ENCODE measurements at regions not wholly inside any gene's neighbourhood (a gene's known extent, or its start where the extent isn't known, plus 50 kb on each side); places are given as distances from the start of the nearest gene placed in this dataset.
"Not testable (repeated sequence)": the region's sequence is repeated elsewhere in the genome, so short reads cannot be mapped to it uniquely, and the experiment has no call there.

DNA sequence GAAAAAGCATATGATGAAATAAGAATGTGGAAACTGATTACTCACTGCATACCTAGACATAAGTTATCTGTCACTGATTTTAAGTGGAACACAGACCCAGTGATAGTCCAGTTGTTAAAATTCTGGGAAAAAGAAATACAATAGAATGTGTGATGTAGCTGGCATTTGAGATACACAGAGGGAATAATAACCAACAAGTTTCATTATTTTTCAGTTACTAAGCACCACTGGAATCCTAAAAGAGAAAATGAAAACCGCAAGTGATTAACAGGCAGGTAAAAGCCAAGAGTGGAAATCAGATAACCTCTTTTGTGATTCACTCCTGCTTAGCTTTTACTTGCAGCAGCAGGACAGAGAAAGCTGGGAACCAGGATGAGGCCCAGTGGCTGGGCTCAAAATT is 994.0 kb upstream of the SEMA6A start:
- no peak overlapping the region for H3K4me3 ChIP-seq (ENCODE audit: low read depth in 1 of 2, low read length in 2 of 2)
- no peaks in the 10 kb centered on the region for H3K9me3 ChIP-seq (ENCODE audit: control insufficient read depth in 2 of 2, insufficient read depth in 1 of 2, low read depth in 1 of 2, low read length in 1 of 2)
- no peak overlapping the region for H3K27ac ChIP-seq (ENCODE audit: low read depth in 2 of 2, low read length in 1 of 2)
- H3K4me1 ChIP-seq (ENCODE audit: control insufficient read depth in 2 of 2, insufficient read depth in 2 of 2, low read length in 1 of 2) = no peaks in the 10 kb centered on the region
- H3K27me3 ChIP-seq (ENCODE audit: control insufficient read depth in 1 of 2, insufficient read depth in 2 of 2, low read length in 2 of 2) = no peaks in the 10 kb centered on the region
- H3K36me3 ChIP-seq (ENCODE audit: control insufficient read depth in 2 of 2, insufficient read depth in 2 of 2, low read length in 1 of 2) = no peaks in the 10 kb centered on the region
- WGBS, 2 donors = 75 to 88% methylated on average over 1 of the region's 1 CpG

DNA sequence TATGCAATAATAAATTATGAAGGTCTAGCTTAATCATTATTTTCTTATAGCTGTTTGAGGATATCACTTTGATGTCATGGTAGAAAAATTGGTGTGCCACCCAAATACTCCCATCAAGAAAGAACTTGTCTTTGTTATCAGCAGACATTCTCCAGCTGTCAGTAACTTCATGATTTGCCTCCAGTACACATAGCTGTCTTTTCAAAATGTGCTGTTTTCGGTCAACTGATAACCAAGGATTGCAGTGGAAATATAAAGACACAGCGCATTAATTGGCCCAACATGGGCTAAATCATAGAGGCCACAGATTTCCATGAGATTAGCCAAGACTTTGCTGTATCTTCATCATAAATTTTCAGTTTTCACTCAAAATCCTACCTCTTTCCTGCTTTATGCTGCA is 993.5 kb upstream of the SEMA6A start:
- H3K27me3 ChIP-seq (ENCODE audit: control insufficient read depth in 1 of 2, insufficient read depth in 2 of 2, low read length in 2 of 2) = no peaks in the 10 kb centered on the region
- H3K4me1 ChIP-seq (ENCODE audit: control insufficient read depth in 2 of 2, insufficient read depth in 2 of 2, low read length in 1 of 2) = no peaks in the 10 kb centered on the region
- H3K9me3 ChIP-seq (ENCODE audit: control insufficient read depth in 2 of 2, insufficient read depth in 1 of 2, low read depth in 1 of 2, low read length in 1 of 2) = no peaks in the 10 kb centered on the region
- no peaks in the 10 kb centered on the region for H3K36me3 ChIP-seq (ENCODE audit: control insufficient read depth in 2 of 2, insufficient read depth in 2 of 2, low read length in 1 of 2)
- 91 to 97% methylated on average over 2 of the region's 2 CpGs for WGBS, 2 donors
- H3K4me3 ChIP-seq (ENCODE audit: low read depth in 1 of 2, low read length in 2 of 2) = no peak overlapping the region
- no peak overlapping the region for H3K27ac ChIP-seq (ENCODE audit: low read depth in 2 of 2, low read length in 1 of 2)

DNA sequence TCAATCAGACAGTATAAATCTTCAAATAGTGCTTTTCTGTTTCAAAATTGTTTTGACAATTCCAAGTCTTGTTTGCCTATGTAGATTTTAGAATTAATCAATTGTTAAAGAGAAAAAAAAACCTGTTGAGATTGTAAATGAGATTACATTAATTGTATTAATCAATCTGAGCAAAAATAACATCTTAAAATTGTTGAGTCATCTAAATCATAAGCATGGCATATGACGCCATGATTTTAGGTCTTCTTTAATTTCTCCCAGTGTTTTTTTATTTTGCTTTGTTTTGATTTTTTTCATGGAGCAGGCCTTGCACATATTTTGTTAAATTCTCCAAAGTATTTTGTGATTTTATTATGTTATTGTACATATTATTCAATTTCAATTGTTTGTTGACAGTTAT is 988.0 kb upstream of the SEMA6A start:
- Histone ChIP-seq H3K27ac (ENCODE audit: low read depth in 2 of 2, low read length in 1 of 2) (no peak overlapping the region), H3K4me3 (ENCODE audit: low read depth in 1 of 2, low read length in 2 of 2) (no peak overlapping the region)
- 94 to 95% methylated on average over 1 of the region's 1 CpG for WGBS, 2 donors

DNA sequence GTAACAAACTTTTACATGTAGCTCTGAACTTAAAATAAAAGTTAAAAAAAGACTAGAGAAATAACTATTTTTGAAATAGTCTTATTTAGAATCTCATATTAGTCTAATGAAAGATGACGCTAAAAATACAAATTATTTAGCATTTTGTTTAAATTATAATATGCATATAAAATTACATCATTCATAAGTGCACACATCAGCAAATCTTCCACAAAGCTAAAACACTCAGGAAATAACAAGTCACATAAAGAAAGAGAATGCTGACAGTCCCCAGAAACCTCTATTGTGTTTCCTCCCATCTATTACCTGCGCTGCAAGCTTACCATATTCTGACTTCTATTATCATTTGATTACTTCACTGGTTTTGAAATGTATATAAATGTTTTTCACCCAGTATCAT is 986.9 kb upstream of the SEMA6A start:
- Histone ChIP-seq H3K4me1 (ENCODE audit: control insufficient read depth in 2 of 2, insufficient read depth in 2 of 2, low read length in 1 of 2) (no peaks in the 10 kb centered on the region), H3K27me3 (ENCODE audit: control insufficient read depth in 1 of 2, insufficient read depth in 2 of 2, low read length in 2 of 2) (no peaks in the 10 kb centered on the region), H3K4me3 (ENCODE audit: low read depth in 1 of 2, low read length in 2 of 2) (no peak overlapping the region), H3K27ac (ENCODE audit: low read depth in 2 of 2, low read length in 1 of 2) (no peak overlapping the region), H3K36me3 (ENCODE audit: control insufficient read depth in 2 of 2, insufficient read depth in 2 of 2, low read length in 1 of 2) (no peaks in the 10 kb centered on the region), H3K9me3 (ENCODE audit: control insufficient read depth in 2 of 2, insufficient read depth in 1 of 2, low read depth in 1 of 2, low read length in 1 of 2) (no peaks in the 10 kb centered on the region)
- 94 to 98% methylated on average over 2 of the region's 2 CpGs for WGBS, 2 donors

More for the DNA sequence above, 988.0 kb upstream of the SEMA6A start:
- Histone ChIP-seq H3K36me3 (ENCODE audit: control insufficient read depth in 2 of 2, insufficient read depth in 2 of 2, low read length in 1 of 2) (no peaks in the 10 kb centered on the region), H3K9me3 (ENCODE audit: control insufficient read depth in 2 of 2, insufficient read depth in 1 of 2, low read depth in 1 of 2, low read length in 1 of 2) (no peaks in the 10 kb centered on the region), H3K4me1 (ENCODE audit: control insufficient read depth in 2 of 2, insufficient read depth in 2 of 2, low read length in 1 of 2) (no peaks in the 10 kb centered on the region), H3K27me3 (ENCODE audit: control insufficient read depth in 1 of 2, insufficient read depth in 2 of 2, low read length in 2 of 2) (no peaks in the 10 kb centered on the region)

DNA sequence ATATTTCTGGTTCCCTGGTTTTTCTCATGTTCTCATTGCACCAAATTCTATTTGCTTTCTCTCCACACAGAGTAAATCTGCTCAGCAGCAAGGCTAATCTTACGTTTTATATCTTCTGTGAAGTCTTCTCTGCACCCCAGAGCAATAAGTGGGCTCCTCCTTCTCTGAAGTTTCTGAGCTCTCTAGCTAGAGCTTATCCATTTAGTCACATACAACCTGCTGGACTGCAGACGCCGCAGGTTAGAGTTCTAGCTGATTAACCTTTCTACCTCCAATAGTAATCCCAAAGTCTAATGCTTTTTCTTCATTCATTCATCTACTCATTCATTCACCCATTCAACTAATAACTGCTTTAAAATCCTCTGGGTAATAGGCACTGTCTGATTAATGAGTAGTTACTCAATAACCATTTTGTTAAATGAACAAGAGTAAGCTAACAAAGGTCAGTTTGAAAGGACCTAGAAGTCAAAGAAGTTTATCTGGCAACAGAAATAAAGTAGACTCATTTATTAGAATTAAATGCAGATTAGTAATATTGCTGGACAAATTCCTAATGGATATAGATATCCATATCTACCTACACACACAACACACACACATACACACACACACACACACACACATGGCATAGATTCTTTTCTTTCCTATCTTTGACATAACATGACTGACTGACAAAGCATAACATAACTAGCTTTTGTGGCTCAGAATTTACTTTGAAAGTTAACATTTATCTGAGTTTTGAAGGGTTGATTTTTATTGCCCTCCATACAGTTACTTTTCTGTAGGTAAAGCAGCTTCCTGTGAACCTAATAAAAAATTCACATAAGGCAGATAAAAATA is 984.6 kb upstream of the SEMA6A start:
- H3K27me3 ChIP-seq (ENCODE audit: control insufficient read depth in 1 of 2, insufficient read depth in 2 of 2, low read length in 2 of 2) = no peaks in the 10 kb centered on the region
- 58 to 80% methylated on average over 3 of the region's 3 CpGs for WGBS, 2 donors

DNA sequence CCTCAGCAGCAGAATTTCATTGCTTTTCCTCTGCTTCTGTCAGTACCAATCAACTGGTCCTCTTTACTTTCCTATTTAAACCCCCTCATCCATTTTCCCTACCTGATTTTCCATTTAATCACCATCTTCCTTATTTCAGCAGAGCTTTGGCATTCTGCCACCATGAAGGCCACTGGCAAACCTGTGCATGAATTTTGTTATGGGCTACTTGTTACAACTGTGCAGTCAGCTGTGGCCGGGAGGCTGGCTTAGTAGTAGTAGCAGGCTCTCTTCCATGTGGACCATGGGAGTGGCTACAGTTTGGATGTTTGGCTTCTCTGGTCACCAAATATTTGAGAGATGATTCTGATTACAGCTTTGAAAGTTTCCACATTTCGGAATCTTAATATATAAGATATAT is 976.6 kb upstream of the SEMA6A start:
- Histone ChIP-seq H3K4me1 (ENCODE audit: control insufficient read depth in 2 of 2, insufficient read depth in 2 of 2, low read length in 1 of 2) (no peaks in the 10 kb centered on the region), H3K27me3 (ENCODE audit: control insufficient read depth in 1 of 2, insufficient read depth in 2 of 2, low read length in 2 of 2) (no peaks in the 10 kb centered on the region), H3K36me3 (ENCODE audit: control insufficient read depth in 2 of 2, insufficient read depth in 2 of 2, low read length in 1 of 2) (no peaks in the 10 kb centered on the region), H3K4me3 (ENCODE audit: low read depth in 1 of 2, low read length in 2 of 2) (no peak overlapping the region), H3K27ac (ENCODE audit: low read depth in 2 of 2, low read length in 1 of 2) (no peak overlapping the region), H3K9me3 (ENCODE audit: control insufficient read depth in 2 of 2, insufficient read depth in 1 of 2, low read depth in 1 of 2, low read length in 1 of 2) (no peaks in the 10 kb centered on the region)
- WGBS, 2 donors = 81 to 85% methylated on average over 2 of the region's 2 CpGs

More for the DNA sequence above, 984.6 kb upstream of the SEMA6A start:
- Histone ChIP-seq H3K4me1 (ENCODE audit: control insufficient read depth in 2 of 2, insufficient read depth in 2 of 2, low read length in 1 of 2) (no peaks in the 10 kb centered on the region), H3K27ac (ENCODE audit: low read depth in 2 of 2, low read length in 1 of 2) (no peak overlapping the region), H3K4me3 (ENCODE audit: low read depth in 1 of 2, low read length in 2 of 2) (no peak overlapping the region), H3K36me3 (ENCODE audit: control insufficient read depth in 2 of 2, insufficient read depth in 2 of 2, low read length in 1 of 2) (no peaks in the 10 kb centered on the region), H3K9me3 (ENCODE audit: control insufficient read depth in 2 of 2, insufficient read depth in 1 of 2, low read depth in 1 of 2, low read length in 1 of 2) (no peaks in the 10 kb centered on the region)

DNA sequence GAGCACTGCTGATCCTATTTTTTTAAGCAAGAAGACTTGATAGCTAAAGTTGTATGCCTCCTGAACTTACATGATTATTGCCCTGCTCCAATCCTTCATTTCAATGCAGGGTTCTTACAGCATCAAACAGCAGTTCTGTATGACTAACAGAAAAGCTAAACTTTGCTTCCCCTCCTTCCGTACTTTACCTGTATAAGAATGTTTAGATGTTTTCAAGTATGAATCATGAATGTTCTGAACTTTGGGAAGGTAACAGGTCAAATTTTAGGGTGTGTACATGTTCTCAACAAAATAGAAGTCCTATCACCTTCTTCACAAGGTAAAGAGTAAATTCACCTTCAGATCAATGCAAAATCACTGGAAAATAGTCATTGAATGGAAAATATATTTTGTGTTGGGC is 972.6 kb upstream of the SEMA6A start:
- Histone ChIP-seq H3K4me3 (ENCODE audit: low read depth in 1 of 2, low read length in 2 of 2) (no peak overlapping the region), H3K4me1 (ENCODE audit: control insufficient read depth in 2 of 2, insufficient read depth in 2 of 2, low read length in 1 of 2) (no peaks in the 10 kb centered on the region), H3K36me3 (ENCODE audit: control insufficient read depth in 2 of 2, insufficient read depth in 2 of 2, low read length in 1 of 2) (no peaks in the 10 kb centered on the region), H3K27ac (ENCODE audit: low read depth in 2 of 2, low read length in 1 of 2) (no peak overlapping the region), H3K9me3 (ENCODE audit: control insufficient read depth in 2 of 2, insufficient read depth in 1 of 2, low read depth in 1 of 2, low read length in 1 of 2) (no peaks in the 10 kb centered on the region), H3K27me3 (ENCODE audit: control insufficient read depth in 1 of 2, insufficient read depth in 2 of 2, low read length in 2 of 2) (no peaks in the 10 kb centered on the region)
- WGBS, 2 donors = 48 to 78% methylated on average over 1 of the region's 1 CpG

DNA sequence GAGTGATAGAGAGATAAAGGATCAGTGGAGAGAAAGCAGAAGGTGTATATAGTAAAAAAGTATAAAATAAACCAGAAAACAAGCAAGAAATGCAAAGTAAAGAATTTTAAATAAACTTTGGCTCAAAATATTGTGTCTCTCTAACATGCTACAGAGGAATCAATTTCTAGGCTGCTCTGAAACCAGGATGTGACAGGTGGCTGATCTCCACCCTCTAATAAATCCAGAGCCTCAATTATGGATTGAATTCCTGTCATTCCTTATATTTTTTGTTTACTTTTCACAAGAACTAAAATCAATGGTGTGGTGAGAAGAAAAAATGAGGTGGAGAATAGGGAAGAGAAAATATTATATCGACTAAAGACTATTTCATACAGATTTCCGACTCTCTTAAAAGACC is 965.1 kb upstream of the SEMA6A start:
- Histone ChIP-seq H3K36me3 (ENCODE audit: control insufficient read depth in 2 of 2, insufficient read depth in 2 of 2, low read length in 1 of 2) (no peaks in the 10 kb centered on the region), H3K9me3 (ENCODE audit: control insufficient read depth in 2 of 2, insufficient read depth in 1 of 2, low read depth in 1 of 2, low read length in 1 of 2) (no peaks in the 10 kb centered on the region), H3K27ac (ENCODE audit: low read depth in 2 of 2, low read length in 1 of 2) (no peak overlapping the region), H3K4me3 (ENCODE audit: low read depth in 1 of 2, low read length in 2 of 2) (no peak overlapping the region), H3K4me1 (ENCODE audit: control insufficient read depth in 2 of 2, insufficient read depth in 2 of 2, low read length in 1 of 2) (no peaks in the 10 kb centered on the region), H3K27me3 (ENCODE audit: control insufficient read depth in 1 of 2, insufficient read depth in 2 of 2, low read length in 2 of 2) (no peaks in the 10 kb centered on the region)
- WGBS, 2 donors = 62 to 81% methylated on average over 2 of the region's 2 CpGs

DNA sequence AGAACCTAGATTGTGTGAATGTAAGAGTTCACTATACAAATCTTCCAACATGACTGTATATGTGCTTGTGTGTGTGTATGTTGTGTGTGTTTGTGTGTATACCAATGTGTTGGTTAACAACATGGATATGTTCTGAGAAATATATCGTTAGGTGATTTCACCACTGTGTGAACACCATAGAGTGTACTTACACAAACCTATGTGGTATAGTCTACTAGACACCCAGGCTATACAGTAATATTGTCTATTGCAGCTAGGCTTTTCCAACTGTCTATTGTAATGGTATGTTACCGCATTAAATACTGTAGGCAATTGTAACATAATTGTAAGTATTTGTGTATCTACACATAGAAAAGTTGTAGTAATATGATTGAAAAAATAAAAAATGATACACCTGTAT is 959.2 kb upstream of the SEMA6A start:
- Histone ChIP-seq H3K27ac (ENCODE audit: low read depth in 2 of 2, low read length in 1 of 2) (no peak overlapping the region), H3K9me3 (ENCODE audit: control insufficient read depth in 2 of 2, insufficient read depth in 1 of 2, low read depth in 1 of 2, low read length in 1 of 2) (no peaks in the 10 kb centered on the region), H3K36me3 (ENCODE audit: control insufficient read depth in 2 of 2, insufficient read depth in 2 of 2, low read length in 1 of 2) (no peaks in the 10 kb centered on the region), H3K4me3 (ENCODE audit: low read depth in 1 of 2, low read length in 2 of 2) (no peak overlapping the region), H3K4me1 (ENCODE audit: control insufficient read depth in 2 of 2, insufficient read depth in 2 of 2, low read length in 1 of 2) (no peaks in the 10 kb centered on the region), H3K27me3 (ENCODE audit: control insufficient read depth in 1 of 2, insufficient read depth in 2 of 2, low read length in 2 of 2) (no peaks in the 10 kb centered on the region)
- 97 to 100% methylated on average over 2 of the region's 2 CpGs for WGBS, 2 donors

DNA sequence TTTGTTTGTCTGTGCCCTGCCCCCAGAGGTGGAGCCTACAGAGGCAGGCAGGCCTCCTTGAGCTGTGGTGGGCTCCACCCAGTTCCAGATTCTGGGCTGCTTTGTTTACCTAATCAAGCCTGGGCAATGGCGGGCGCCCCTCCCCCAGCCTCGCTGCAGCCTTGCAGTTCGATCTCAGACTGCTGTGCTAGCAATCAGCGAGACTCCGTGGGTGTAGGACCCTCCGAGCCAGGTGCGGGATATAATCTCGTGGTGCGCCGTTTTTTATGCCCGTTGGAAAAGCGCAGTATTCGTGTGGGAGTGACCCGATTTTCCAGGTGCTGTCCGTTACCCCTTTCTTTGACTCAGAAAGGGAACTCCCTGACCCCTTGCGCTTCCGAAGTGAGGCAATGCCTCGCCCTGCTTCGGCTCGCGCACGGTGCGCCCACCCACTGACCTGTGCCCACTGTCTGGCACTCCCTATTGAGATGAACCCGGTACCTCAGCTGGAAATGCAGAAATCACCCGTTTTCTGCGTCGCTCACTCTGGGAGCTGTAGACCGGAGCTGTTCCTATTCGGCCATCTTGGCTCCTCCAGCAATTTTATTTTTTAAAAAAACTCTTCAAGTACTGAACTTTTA is 958.5 kb upstream of the SEMA6A start:
- H3K4me3 ChIP-seq (ENCODE audit: low read depth in 1 of 2, low read length in 2 of 2); H3K36me3 ChIP-seq (ENCODE audit: control insufficient read depth in 2 of 2, insufficient read depth in 2 of 2, low read length in 1 of 2); H3K27me3 ChIP-seq (ENCODE audit: control insufficient read depth in 1 of 2, insufficient read depth in 2 of 2, low read length in 2 of 2); H3K9me3 ChIP-seq (ENCODE audit: control insufficient read depth in 2 of 2, insufficient read depth in 1 of 2, low read depth in 1 of 2, low read length in 1 of 2); H3K4me1 ChIP-seq (ENCODE audit: control insufficient read depth in 2 of 2, insufficient read depth in 2 of 2, low read length in 1 of 2); H3K27ac ChIP-seq (ENCODE audit: low read depth in 2 of 2, low read length in 1 of 2): not testable (repeated sequence)
- 95 to 97% methylated on average over 30 of the region's 30 CpGs for WGBS, 2 donors
